ENCODE measurements at regions not wholly inside any gene's neighbourhood (a gene's known extent, or its start where the extent isn't known, plus 50 kb on each side); places are given as distances from the start of the nearest gene placed in this dataset.

DNA sequence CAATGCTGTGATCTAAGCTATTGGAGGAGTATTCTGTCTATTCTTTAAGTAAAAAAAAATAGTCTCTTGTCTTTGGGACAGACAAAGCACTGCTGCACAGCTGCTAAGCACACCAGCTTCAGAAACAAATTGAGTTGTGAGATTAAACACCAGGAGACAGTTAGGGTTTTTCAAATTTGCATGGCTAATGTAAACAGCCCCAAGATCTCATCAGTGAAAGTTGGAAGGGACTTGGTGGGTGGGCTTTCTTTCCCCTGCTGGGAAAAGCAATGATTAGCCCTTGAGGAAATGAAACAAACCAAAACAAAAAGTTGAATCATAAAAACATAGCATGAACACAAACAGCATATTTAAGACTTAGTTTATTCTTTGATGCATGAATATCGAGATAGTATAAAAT lies 143.6 kb upstream of the SLITRK1 start:
- no peaks in the 10 kb centered on the region for H3K27me3 ChIP-seq
- Mint-ChIP-seq H3K27me3 (ENCODE audit: insufficient read depth, low read depth) (no peaks in the 10 kb centered on the region), H3K4me1 (peaks cover 7% of the 10 kb centered on the region), H3K27ac (no peak overlapping the region), H3K4me3 (no peak overlapping the region), H3K9me3 (peaks cover 10% of the 10 kb centered on the region), H3K36me3 (no peaks in the 10 kb centered on the region)
- TF ChIP-seq EZH2 (IDR thresholded peaks at IDR 0.05) (no peak), CTCF (IDR thresholded peaks at IDR 0.05) (no peak), EZH2phosphoT487 (IDR thresholded peaks at IDR 0.05) (peak; percentile 49)
- H3K9me3 ChIP-seq (ENCODE audit: low read depth) = no peaks in the 10 kb centered on the region
- H4K20me1 ChIP-seq (ENCODE audit: low read depth) = no peaks in the 10 kb centered on the region
- H3K9ac ChIP-seq = no peak overlapping the region
- DNase-seq (ENCODE audit: low spot score) = peak; percentile 82
- peak overlapping the region; percentile 17 for H3K4me3 ChIP-seq
- no peak overlapping the region for H2AFZ ChIP-seq (replicated peaks)
- peak overlapping the region; percentile 95 for H3K27ac ChIP-seq
- H3F3A ChIP-seq (ENCODE audit: low read depth) = peaks cover 8% of the 10 kb centered on the region
- H3K4me2 ChIP-seq = peak overlapping the region; percentile 65
- no peaks in the 10 kb centered on the region for H3K79me2 ChIP-seq (ENCODE audit: low read depth)
- H3K36me3 ChIP-seq = peaks cover 4% of the 10 kb centered on the region
- H3K4me1 ChIP-seq = peaks cover 21% of the 10 kb centered on the region

DNA sequence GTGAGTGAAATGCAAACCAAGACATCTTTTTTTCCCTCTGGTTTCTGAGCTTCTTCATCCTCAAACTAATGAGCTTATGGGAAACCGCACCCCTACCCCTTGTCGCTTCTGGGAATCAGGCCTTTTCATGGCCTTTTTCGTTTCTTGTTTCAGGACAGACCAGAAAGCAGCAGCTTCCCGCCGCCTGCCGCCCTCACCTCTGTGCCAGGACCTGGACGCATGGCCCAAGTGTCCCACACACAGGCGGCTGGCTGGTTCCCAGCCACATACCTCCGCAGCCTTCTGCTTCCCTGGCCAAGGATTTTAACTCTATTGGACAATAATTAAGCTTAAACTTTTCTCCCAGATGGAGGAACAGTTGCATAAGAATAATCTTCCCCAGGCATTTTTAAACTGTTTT lies 114.1 kb upstream of the SLITRK1 start:
- H3K4me3 ChIP-seq = no peak overlapping the region
- no peak overlapping the region for H3K9ac ChIP-seq
- H3F3A ChIP-seq (ENCODE audit: low read depth) = no peaks in the 10 kb centered on the region
- no peak overlapping the region for H3K27ac ChIP-seq
- Mint-ChIP-seq H3K27ac (no peak overlapping the region), H3K4me3 (no peak overlapping the region), H3K36me3 (no peaks in the 10 kb centered on the region), H3K27me3 (ENCODE audit: insufficient read depth, low read depth) (no peaks in the 10 kb centered on the region), H3K9me3 (no peaks in the 10 kb centered on the region), H3K4me1 (no peaks in the 10 kb centered on the region)
- H3K27me3 ChIP-seq = no peaks in the 10 kb centered on the region
- TF ChIP-seq CTCF (IDR thresholded peaks at IDR 0.05) (no peak), EZH2phosphoT487 (IDR thresholded peaks at IDR 0.05) (no peak), EZH2 (IDR thresholded peaks at IDR 0.05) (no peak)
- H3K4me2 ChIP-seq = no peak overlapping the region
- H3K4me1 ChIP-seq = no peaks in the 10 kb centered on the region
- no peaks in the 10 kb centered on the region for H3K79me2 ChIP-seq (ENCODE audit: low read depth)
- H3K36me3 ChIP-seq = no peaks in the 10 kb centered on the region
- H2AFZ ChIP-seq (replicated peaks) = peak overlapping the region; percentile 63
- peaks cover 3% of the 10 kb centered on the region for H3K9me3 ChIP-seq (ENCODE audit: low read depth)
- no peaks in the 10 kb centered on the region for H4K20me1 ChIP-seq (ENCODE audit: low read depth)
- no peak for DNase-seq (ENCODE audit: low spot score)

DNA sequence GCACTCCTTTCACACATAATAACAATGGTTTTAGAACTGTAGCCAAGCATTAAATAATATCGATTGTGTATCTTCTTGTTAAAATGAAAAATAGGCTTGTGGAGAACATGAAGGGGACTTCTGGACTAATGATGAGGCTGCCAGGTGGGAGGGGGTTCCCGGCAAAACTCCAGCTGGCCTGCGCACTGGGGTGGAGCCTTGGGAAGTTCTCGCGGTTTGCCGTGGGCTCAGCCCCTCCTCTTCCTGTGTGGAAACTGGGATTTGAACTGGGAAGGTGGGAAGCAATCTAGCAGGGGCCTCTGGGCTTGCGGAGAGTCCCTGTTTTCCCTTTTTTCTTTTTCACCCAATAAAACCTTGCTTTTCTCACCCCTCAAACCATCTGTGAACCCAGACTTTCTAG lies 113.7 kb upstream of the SLITRK1 start:
- Histone ChIP-seq H2AFZ (replicated peaks) (peak overlapping the region; percentile 63), H3K4me2 (no peak overlapping the region), H3K79me2 (ENCODE audit: low read depth) (no peaks in the 10 kb centered on the region), H3K27me3 (no peaks in the 10 kb centered on the region), H3K36me3 (no peaks in the 10 kb centered on the region), H3K4me1 (no peaks in the 10 kb centered on the region), H3K9ac (no peak overlapping the region), H4K20me1 (ENCODE audit: low read depth) (no peaks in the 10 kb centered on the region), H3K9me3 (ENCODE audit: low read depth) (peaks cover 3% of the 10 kb centered on the region), H3K27ac (no peak overlapping the region), H3K4me3 (no peak overlapping the region), H3F3A (ENCODE audit: low read depth) (no peaks in the 10 kb centered on the region)
- Mint-ChIP-seq H3K4me1 (no peaks in the 10 kb centered on the region), H3K27me3 (ENCODE audit: insufficient read depth, low read depth) (no peaks in the 10 kb centered on the region), H3K36me3 (no peaks in the 10 kb centered on the region), H3K9me3 (no peaks in the 10 kb centered on the region), H3K4me3 (no peak overlapping the region), H3K27ac (no peak overlapping the region)
- no peak for DNase-seq (ENCODE audit: low spot score)
- TF ChIP-seq EZH2 (IDR thresholded peaks at IDR 0.05) (no peak), EZH2phosphoT487 (IDR thresholded peaks at IDR 0.05) (no peak), CTCF (IDR thresholded peaks at IDR 0.05) (no peak)
